GM18861 (cell line): ENCODE measurements at regions not wholly inside any gene's neighbourhood (a gene's known extent, or its start where the extent isn't known, plus 50 kb on each side); places are given as distances from the start of the nearest gene placed in this dataset.
A peak's percentile ranks its signal among the peaks of the same experiment; 100 is the strongest.
"Not testable (repeated sequence)": the region's sequence is repeated elsewhere in the genome, so short reads cannot be mapped to it uniquely, and the experiment has no call there.

Experiments
- ATAC-seq: cut with Tn5 transposase; IDR thresholded peaks from one replicate; pipeline ENCODE4 v1.9.1; 2021; ENCODE audit not compliant: unreplicated experiment

GRCh38 chr7:138359870-138360559, 100.0 kb upstream of the TRIM24 start:
- ATAC-seq: no peak

GRCh38 chr7:138363721-138364120, 96.3 kb upstream of the TRIM24 start:
- no peak for ATAC-seq

- not testable (repeated sequence) for ATAC-seq
Observed at GRCh38 chr7:138366137-138366536, 93.9 kb upstream of the TRIM24 start.

- ATAC-seq: not testable (repeated sequence)
Observed at GRCh38 chr7:138366676-138367075, 93.4 kb upstream of the TRIM24 start.

GRCh38 chr7:138369797-138370196, 90.3 kb upstream of the TRIM24 start:
- ATAC-seq: no peak

- ATAC-seq: no peak
Observed at GRCh38 chr7:138370956-138371355, 89.1 kb upstream of the TRIM24 start.

- ATAC-seq: no peak
Observed at GRCh38 chr7:138374119-138374693, 85.9 kb upstream of the TRIM24 start.

- ATAC-seq: no peak
Observed at GRCh38 chr7:138377306-138377705, 82.8 kb upstream of the TRIM24 start.

GRCh38 chr7:138378741-138379559, 81.1 kb upstream of the TRIM24 start:
- ATAC-seq: no peak

- no peak for ATAC-seq
Observed at GRCh38 chr7:138382862-138383565, 77.0 kb upstream of the TRIM24 start.

- ATAC-seq: no peak
Observed at GRCh38 chr7:138386821-138387220, 73.2 kb upstream of the TRIM24 start.

GRCh38 chr7:138387755-138388475, 72.1 kb upstream of the TRIM24 start:
- no peak for ATAC-seq

GRCh38 chr7:138388673-138389491, 71.2 kb upstream of the TRIM24 start:
- no peak for ATAC-seq

GRCh38 chr7:138395763-138396162, 64.3 kb upstream of the TRIM24 start:
- ATAC-seq: no peak

GRCh38 chr7:138396251-138397070, 63.6 kb upstream of the TRIM24 start:
- ATAC-seq: peak; percentile 98

- not testable (repeated sequence) for ATAC-seq
Observed at GRCh38 chr7:138397071-138397433, 63.0 kb upstream of the TRIM24 start.

GRCh38 chr7:138398857-138399256, 61.2 kb upstream of the TRIM24 start:
- no peak for ATAC-seq

GRCh38 chr7:138400400-138400886, 59.6 kb upstream of the TRIM24 start:
- no peak for ATAC-seq

GRCh38 chr7:138402749-138403148, 57.3 kb upstream of the TRIM24 start:
- no peak for ATAC-seq
